C4-2B (cell line): ENCODE measurements at regions not wholly inside any gene's neighbourhood (a gene's known extent, or its start where the extent isn't known, plus 50 kb on each side); places are given as distances from the start of the nearest gene placed in this dataset.

Experiments
- H3K27ac ChIP-seq: fragments of 450-650 bp; 2 replicates; pipeline ENCODE4 v1.5.1; 2017
- CTCF ChIP-seq: fragments of 450-650 bp; conservative IDR thresholded peaks from 2 replicates; pipeline ENCODE4 v1.5.1; 2017; ENCODE audit warnings: mild to moderate bottlenecking
- ZFX ChIP-seq: fragments of 450-650 bp; IDR thresholded peaks from 2 replicates; pipeline ENCODE4 v1.6.1; 2017

- TF ChIP-seq CTCF (no peak), ZFX (no peak)
- no peak overlapping the region for H3K27ac ChIP-seq
These were observed 53.8 kb upstream of the FAM204A start for GRCh38 chr10:118395947-118396346.

- no peak overlapping the region for H3K27ac ChIP-seq
- TF ChIP-seq CTCF: no peak
- TF ChIP-seq ZFX: no peak
These were observed 52.4 kb upstream of the FAM204A start for GRCh38 chr10:118394301-118395200.

GRCh38 chr10:118392761-118393160 is 50.6 kb upstream of the FAM204A start:
- no peak overlapping the region for H3K27ac ChIP-seq
- no peak for TF ChIP-seq ZFX
- no peak for TF ChIP-seq CTCF
